HL-60 (cell line): ENCODE measurements at regions not wholly inside any gene's neighbourhood (a gene's known extent, or its start where the extent isn't known, plus 50 kb on each side); places are given as distances from the start of the nearest gene placed in this dataset.

Experiments
- DNase-seq, 2 experiments: peaks; one replicate each; pipeline ENCODE4 v3.0.0-alpha.2; 2010 to 2020; ENCODE audit warnings: low read depth in 1 of 2, low spot score in 1 of 2
- H3K27ac ChIP-seq: fragments of 250-450 bp; sonication (Bioruptor Pico); replicated peaks from 2 replicates; pipeline ENCODE4 v1.5.1; 2020; ENCODE audit warnings: mild to moderate bottlenecking, moderate library complexity
- H3K27me3 ChIP-seq: fragments of 250-450 bp; sonication (Bioruptor Pico); 2 replicates; pipeline ENCODE4 v1.5.1; 2021; ENCODE audit warnings: mild to moderate bottlenecking, moderate library complexity; ENCODE audit not compliant: insufficient read depth, poor library complexity, severe bottlenecking
- H3K4me3 ChIP-seq: replicated peaks from 2 replicates; pipeline ENCODE4 v1.5.1; 2011; ENCODE audit warnings: mild to moderate bottlenecking, control low read depth, low read length; ENCODE audit not compliant: insufficient read depth
- GABPA ChIP-seq: IDR thresholded peaks from 2 replicates; pipeline ENCODE4 v1.6.1; 2012; ENCODE audit warnings: low read depth
- POLR2AphosphoS5 ChIP-seq: IDR thresholded peaks from 2 replicates; pipeline ENCODE4 v1.6.1; 2012; ENCODE audit warnings: low read depth
- SPI1 ChIP-seq: IDR thresholded peaks from 2 replicates; pipeline ENCODE4 v1.6.1; 2012; ENCODE audit warnings: low read depth, mild to moderate bottlenecking, borderline replicate concordance
- TF ChIP-seq, protein P1 (sequence below): IDR thresholded peaks from 2 replicates; pipeline ENCODE4 v1.6.1; 2012; ENCODE audit warnings: low read depth; ENCODE audit not compliant: insufficient replicate concordance
- TF ChIP-seq, protein P2 (sequence below): IDR thresholded peaks from one replicate; pipeline ENCODE4 v1.5.1; 2011; ENCODE audit warnings: low read length, control low read depth, inconsistent platforms; ENCODE audit not compliant: insufficient read depth

DNA sequence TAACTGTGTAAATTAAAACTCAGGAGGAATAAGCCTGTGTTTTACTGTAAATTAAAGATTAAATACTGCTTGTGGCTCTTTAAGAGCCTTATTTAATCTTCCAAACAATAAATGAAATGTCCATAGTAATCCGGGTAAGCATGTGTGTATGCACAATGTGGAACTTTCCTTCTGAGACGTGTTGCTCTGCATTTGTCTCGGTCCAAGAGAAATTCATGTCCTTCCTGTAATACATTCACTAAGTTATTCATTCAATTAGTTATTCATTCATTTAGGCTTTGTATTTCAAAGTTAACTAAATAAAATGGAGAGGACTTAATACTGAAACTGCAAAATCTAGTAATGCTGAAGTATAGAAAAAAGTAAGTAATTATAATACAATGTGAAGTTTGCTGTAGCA is 2728.8 kb downstream of the PCDH7 start:
- H3K27ac ChIP-seq = no peak overlapping the region
- no peak for TF ChIP-seq GABPA
- no peak for TF ChIP-seq SPI1
- TF ChIP-seq POLR2AphosphoS5 = no peak
- TF ChIP-seq, protein P1, sequence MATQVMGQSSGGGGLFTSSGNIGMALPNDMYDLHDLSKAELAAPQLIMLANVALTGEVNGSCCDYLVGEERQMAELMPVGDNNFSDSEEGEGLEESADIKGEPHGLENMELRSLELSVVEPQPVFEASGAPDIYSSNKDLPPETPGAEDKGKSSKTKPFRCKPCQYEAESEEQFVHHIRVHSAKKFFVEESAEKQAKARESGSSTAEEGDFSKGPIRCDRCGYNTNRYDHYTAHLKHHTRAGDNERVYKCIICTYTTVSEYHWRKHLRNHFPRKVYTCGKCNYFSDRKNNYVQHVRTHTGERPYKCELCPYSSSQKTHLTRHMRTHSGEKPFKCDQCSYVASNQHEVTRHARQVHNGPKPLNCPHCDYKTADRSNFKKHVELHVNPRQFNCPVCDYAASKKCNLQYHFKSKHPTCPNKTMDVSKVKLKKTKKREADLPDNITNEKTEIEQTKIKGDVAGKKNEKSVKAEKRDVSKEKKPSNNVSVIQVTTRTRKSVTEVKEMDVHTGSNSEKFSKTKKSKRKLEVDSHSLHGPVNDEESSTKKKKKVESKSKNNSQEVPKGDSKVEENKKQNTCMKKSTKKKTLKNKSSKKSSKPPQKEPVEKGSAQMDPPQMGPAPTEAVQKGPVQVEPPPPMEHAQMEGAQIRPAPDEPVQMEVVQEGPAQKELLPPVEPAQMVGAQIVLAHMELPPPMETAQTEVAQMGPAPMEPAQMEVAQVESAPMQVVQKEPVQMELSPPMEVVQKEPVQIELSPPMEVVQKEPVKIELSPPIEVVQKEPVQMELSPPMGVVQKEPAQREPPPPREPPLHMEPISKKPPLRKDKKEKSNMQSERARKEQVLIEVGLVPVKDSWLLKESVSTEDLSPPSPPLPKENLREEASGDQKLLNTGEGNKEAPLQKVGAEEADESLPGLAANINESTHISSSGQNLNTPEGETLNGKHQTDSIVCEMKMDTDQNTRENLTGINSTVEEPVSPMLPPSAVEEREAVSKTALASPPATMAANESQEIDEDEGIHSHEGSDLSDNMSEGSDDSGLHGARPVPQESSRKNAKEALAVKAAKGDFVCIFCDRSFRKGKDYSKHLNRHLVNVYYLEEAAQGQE = no peak
- TF ChIP-seq, protein P2, sequence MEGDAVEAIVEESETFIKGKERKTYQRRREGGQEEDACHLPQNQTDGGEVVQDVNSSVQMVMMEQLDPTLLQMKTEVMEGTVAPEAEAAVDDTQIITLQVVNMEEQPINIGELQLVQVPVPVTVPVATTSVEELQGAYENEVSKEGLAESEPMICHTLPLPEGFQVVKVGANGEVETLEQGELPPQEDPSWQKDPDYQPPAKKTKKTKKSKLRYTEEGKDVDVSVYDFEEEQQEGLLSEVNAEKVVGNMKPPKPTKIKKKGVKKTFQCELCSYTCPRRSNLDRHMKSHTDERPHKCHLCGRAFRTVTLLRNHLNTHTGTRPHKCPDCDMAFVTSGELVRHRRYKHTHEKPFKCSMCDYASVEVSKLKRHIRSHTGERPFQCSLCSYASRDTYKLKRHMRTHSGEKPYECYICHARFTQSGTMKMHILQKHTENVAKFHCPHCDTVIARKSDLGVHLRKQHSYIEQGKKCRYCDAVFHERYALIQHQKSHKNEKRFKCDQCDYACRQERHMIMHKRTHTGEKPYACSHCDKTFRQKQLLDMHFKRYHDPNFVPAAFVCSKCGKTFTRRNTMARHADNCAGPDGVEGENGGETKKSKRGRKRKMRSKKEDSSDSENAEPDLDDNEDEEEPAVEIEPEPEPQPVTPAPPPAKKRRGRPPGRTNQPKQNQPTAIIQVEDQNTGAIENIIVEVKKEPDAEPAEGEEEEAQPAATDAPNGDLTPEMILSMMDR = no peak

DNA sequence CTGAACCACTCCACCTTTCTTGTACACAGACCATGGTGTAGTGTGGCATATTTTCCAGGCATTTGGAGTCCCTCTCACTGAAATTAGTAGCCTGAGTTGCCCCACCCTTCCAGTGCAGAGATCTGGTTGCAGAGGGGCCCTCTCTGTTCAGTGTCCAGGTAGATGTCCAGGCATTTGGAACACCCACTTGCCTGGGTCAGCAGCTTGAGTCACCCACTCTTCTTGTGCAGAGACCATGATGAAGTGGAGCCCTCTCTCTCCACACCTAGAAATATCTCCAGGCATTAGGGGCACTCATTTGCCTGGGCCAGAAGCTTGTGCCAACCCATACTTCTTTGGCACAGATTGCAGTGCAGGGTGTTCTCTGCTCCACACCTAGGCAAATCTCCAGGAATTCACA is 2733.3 kb downstream of the PCDH7 start:
- H3K27ac ChIP-seq = no peak overlapping the region
- H3K27me3 ChIP-seq = no peaks in the 10 kb centered on the region
- no peak for TF ChIP-seq SPI1
- H3K4me3 ChIP-seq = no peak overlapping the region
- DNase-seq = no peak

More for the DNA sequence above, 2728.8 kb downstream of the PCDH7 start:
- DNase-seq = no peak
- Histone ChIP-seq H3K27me3 (no peaks in the 10 kb centered on the region), H3K4me3 (no peak overlapping the region)

DNA sequence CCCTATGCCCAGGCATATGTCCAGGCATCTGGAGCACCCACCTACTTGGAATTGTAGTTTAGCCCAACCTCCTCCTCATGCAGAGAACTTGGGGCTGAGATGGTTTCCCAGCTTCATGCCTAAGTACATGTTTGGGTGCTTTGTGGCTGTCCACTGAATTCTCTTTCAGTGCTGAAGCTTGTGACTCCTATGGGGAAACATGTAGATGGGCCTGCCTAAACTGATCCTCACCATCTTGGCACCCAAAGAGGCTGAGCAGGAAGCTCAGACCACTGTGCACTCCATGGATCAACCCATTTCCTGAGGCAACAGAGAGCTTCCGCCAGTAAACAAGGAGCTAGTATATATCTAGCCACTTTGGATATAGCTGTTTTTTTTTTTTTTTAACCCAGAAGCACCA is 2733.7 kb downstream of the PCDH7 start:
- no peak overlapping the region for H3K27ac ChIP-seq
- TF ChIP-seq SPI1 = no peak
- TF ChIP-seq GABPA = no peak
- no peaks in the 10 kb centered on the region for H3K27me3 ChIP-seq
- no peak for DNase-seq
- no peak overlapping the region for H3K4me3 ChIP-seq

DNA sequence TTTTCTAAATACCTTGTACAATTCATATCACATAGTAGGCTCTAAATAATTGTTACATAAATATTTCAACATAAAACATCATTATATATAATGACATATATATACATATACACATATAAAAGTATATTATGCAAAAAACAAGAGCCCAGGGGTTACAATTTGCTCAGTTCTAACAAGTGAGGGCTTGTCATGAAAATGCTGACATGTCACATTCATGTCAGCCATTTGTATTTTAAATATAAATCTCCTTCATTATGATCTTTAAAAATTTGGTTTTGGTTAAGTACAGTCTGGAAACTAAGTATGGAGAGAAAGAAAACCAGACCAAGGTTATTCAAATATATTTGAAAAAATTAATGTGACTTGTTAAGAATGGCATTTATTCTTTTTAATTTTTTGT is 2745.4 kb downstream of the PCDH7 start:
- no peak overlapping the region for H3K4me3 ChIP-seq
- DNase-seq = no peak
- no peak for TF ChIP-seq POLR2AphosphoS5
- TF ChIP-seq, protein P2 = no peak
- TF ChIP-seq, protein P1 = no peak
- no peak for TF ChIP-seq SPI1
- TF ChIP-seq GABPA = no peak
- H3K27ac ChIP-seq = no peak overlapping the region
- H3K27me3 ChIP-seq = no peaks in the 10 kb centered on the region

DNA sequence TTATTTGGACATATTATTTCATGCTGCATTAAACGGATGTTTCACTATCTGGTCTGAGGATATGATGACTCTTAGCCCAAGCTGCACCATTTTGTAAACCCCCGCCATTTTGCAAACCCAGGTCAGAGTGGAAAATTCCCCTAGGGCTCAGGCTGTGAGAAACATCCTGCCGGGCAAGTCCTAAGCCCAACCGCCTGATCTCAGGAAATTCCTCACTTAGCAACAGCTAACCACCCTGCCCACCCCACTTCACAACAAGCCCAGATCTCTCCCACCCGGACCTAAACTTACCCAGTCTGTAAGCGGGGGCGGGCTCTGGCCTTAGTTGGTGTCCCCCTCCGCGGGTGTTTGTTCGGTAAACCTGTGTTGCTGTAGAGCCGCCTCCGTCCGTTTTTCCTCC is 2747.1 kb downstream of the PCDH7 start:
- Histone ChIP-seq H3K27ac (no peak overlapping the region), H3K27me3 (no peaks in the 10 kb centered on the region), H3K4me3 (no peak overlapping the region)
- no peak for DNase-seq
- TF ChIP-seq, protein P1 = no peak
- TF ChIP-seq POLR2AphosphoS5 = no peak
- no peak for TF ChIP-seq GABPA
- no peak for TF ChIP-seq SPI1
- TF ChIP-seq, protein P2 = no peak
